Effector memory CD4-positive, alpha-beta T cell (primary cell): ENCODE measurements at regions not wholly inside any gene's neighbourhood (a gene's known extent, or its start where the extent isn't known, plus 50 kb on each side); places are given as distances from the start of the nearest gene placed in this dataset.
"Not testable (repeated sequence)": the region's sequence is repeated elsewhere in the genome, so short reads cannot be mapped to it uniquely, and the experiment has no call there.

Experiments used
- DNase-seq, 3 donors: peaks; one replicate each; pipeline ENCODE4 v3.0.0-alpha.2; 2020
- H3K27ac ChIP-seq: 2 replicates; pipeline ENCODE4 v1.7.0; 2013; ENCODE audit warnings: mild to moderate bottlenecking, low read length, moderate library complexity; ENCODE audit not compliant: insufficient read depth, poor library complexity, severe bottlenecking
- H3K27me3 ChIP-seq: replicated peaks from 2 replicates; pipeline ENCODE4 v1.7.0; 2013; ENCODE audit warnings: mild to moderate bottlenecking, low read length; ENCODE audit not compliant: insufficient read depth, control insufficient read depth, poor library complexity, severe bottlenecking
- H3K36me3 ChIP-seq: 2 replicates; pipeline ENCODE4 v1.7.0; 2013; ENCODE audit warnings: mild to moderate bottlenecking, low read length, moderate library complexity; ENCODE audit not compliant: control insufficient read depth, insufficient read depth
- H3K4me1 ChIP-seq: 2 replicates; pipeline ENCODE4 v1.7.0; 2013; ENCODE audit warnings: low read length, mild to moderate bottlenecking; ENCODE audit not compliant: control insufficient read depth, insufficient read depth, poor library complexity, severe bottlenecking
- H3K4me3 ChIP-seq: 2 replicates; pipeline ENCODE4 v1.7.0; 2013; ENCODE audit warnings: low read length, low read depth, mild to moderate bottlenecking; ENCODE audit not compliant: insufficient read depth, poor library complexity, severe bottlenecking
- H3K9me3 ChIP-seq: 2 replicates; pipeline ENCODE4 v1.7.0; 2013; ENCODE audit warnings: mild to moderate bottlenecking, low read length, moderate library complexity; ENCODE audit not compliant: control insufficient read depth

GRCh38 chr20:29375937-29376336 is 1881.5 kb upstream of the DEFB115 start:
- DNase-seq, H3K27me3 ChIP-seq, H3K4me3 ChIP-seq, H3K4me1 ChIP-seq, H3K9me3 ChIP-seq, H3K36me3 ChIP-seq, H3K27ac ChIP-seq: not testable (repeated sequence)

GRCh38 chr20:29392853-29393252 is 1864.6 kb upstream of the DEFB115 start:
- not testable (repeated sequence) for H3K27ac ChIP-seq, DNase-seq, H3K27me3 ChIP-seq, H3K4me1 ChIP-seq, H3K9me3 ChIP-seq, H3K36me3 ChIP-seq, H3K4me3 ChIP-seq

- no peaks in the 10 kb centered on the region for H3K4me1 ChIP-seq
- H3K4me3 ChIP-seq, result no peak overlapping the region
- no peak for DNase-seq
- H3K9me3 ChIP-seq, result no peaks in the 10 kb centered on the region
- H3K36me3 ChIP-seq, result no peaks in the 10 kb centered on the region
- no peak overlapping the region for H3K27ac ChIP-seq
- no peaks in the 10 kb centered on the region for H3K27me3 ChIP-seq
These were observed 1849.3 kb upstream of the DEFB115 start for GRCh38 chr20:29408034-29408695.

- H3K9me3 ChIP-seq, H3K27ac ChIP-seq, DNase-seq, H3K27me3 ChIP-seq, H3K4me1 ChIP-seq, H3K36me3 ChIP-seq, H3K4me3 ChIP-seq: not testable (repeated sequence)
These were observed 1848.8 kb upstream of the DEFB115 start for GRCh38 chr20:29408707-29409106.

- not testable (repeated sequence) for H3K27ac ChIP-seq, H3K27me3 ChIP-seq, H3K4me1 ChIP-seq, H3K36me3 ChIP-seq, DNase-seq, H3K4me3 ChIP-seq, H3K9me3 ChIP-seq
These were observed 1848.2 kb upstream of the DEFB115 start for GRCh38 chr20:29409160-29409689.

GRCh38 chr20:29409833-29410805 is 1847.3 kb upstream of the DEFB115 start:
- Histone ChIP-seq H3K4me1 (no peaks in the 10 kb centered on the region), H3K4me3 (no peak overlapping the region), H3K9me3 (no peaks in the 10 kb centered on the region), H3K27me3 (no peaks in the 10 kb centered on the region), H3K36me3 (no peaks in the 10 kb centered on the region), H3K27ac (no peak overlapping the region)
- DNase-seq, result no peak

GRCh38 chr20:29410806-29411457 is 1846.5 kb upstream of the DEFB115 start:
- no peak overlapping the region for H3K27ac ChIP-seq
- no peaks in the 10 kb centered on the region for H3K4me1 ChIP-seq
- H3K9me3 ChIP-seq, result no peaks in the 10 kb centered on the region
- H3K4me3 ChIP-seq, result no peak overlapping the region
- no peaks in the 10 kb centered on the region for H3K36me3 ChIP-seq
- no peaks in the 10 kb centered on the region for H3K27me3 ChIP-seq
- DNase-seq, result no peak

- H3K9me3 ChIP-seq, H3K4me1 ChIP-seq, H3K4me3 ChIP-seq, H3K27ac ChIP-seq, DNase-seq, H3K36me3 ChIP-seq, H3K27me3 ChIP-seq: not testable (repeated sequence)
These were observed 1846.0 kb upstream of the DEFB115 start for GRCh38 chr20:29411458-29411820.

- H3K4me1 ChIP-seq, result no peaks in the 10 kb centered on the region
- no peak overlapping the region for H3K27ac ChIP-seq
- H3K9me3 ChIP-seq, result no peaks in the 10 kb centered on the region
- H3K4me3 ChIP-seq, result no peak overlapping the region
- H3K36me3 ChIP-seq, result no peaks in the 10 kb centered on the region
- no peaks in the 10 kb centered on the region for H3K27me3 ChIP-seq
- no peak for DNase-seq
These were observed 1838.1 kb upstream of the DEFB115 start for GRCh38 chr20:29419378-29419777.
